ENCODE measurements at regions not wholly inside any gene's neighbourhood (a gene's known extent, or its start where the extent isn't known, plus 50 kb on each side); places are given as distances from the start of the nearest gene placed in this dataset.
"Not testable (repeated sequence)": the region's sequence is repeated elsewhere in the genome, so short reads cannot be mapped to it uniquely, and the experiment has no call there.

GRCh38 chr5:176040105-176040801 lies 72.1 kb upstream of the THOC3 start:
- not testable (repeated sequence) for TF ChIP-seq CTCF, POLR2A (IDR thresholded peaks at IDR 0.05)

Data from body of pancreas (tissue), 4 donors.